ENCODE measurements at regions not wholly inside any gene's neighbourhood (a gene's known extent, or its start where the extent isn't known, plus 50 kb on each side); places are given as distances from the start of the nearest gene placed in this dataset.
A peak's percentile ranks its signal among the peaks of the same experiment; 100 is the strongest.

GRCh38 chr6:42512579-42512978, 51.2 kb upstream of the UBR2 start:
- H3K27ac Mint-ChIP-seq, result no peak overlapping the region
- no peak overlapping the region for H3K4me3 Mint-ChIP-seq
- H3K4me1 Mint-ChIP-seq, result peaks cover 7% of the 10 kb centered on the region
- H3K9me3 Mint-ChIP-seq (ENCODE audit: low read depth), result no peaks in the 10 kb centered on the region
- no peaks in the 10 kb centered on the region for H3K27me3 Mint-ChIP-seq
- CTCF ChIA-PET, result interaction anchor here (3.7 kb wide), 1 partner anchor 36 kb away, joined by 26 read pairs; no protein-coding TSS in a partner anchor
- ATAC-seq (no peak), DNase-seq (no peak)
- H3K36me3 Mint-ChIP-seq, result no peaks in the 10 kb centered on the region

- H3K27me3 Mint-ChIP-seq, result no peaks in the 10 kb centered on the region
- CTCF ChIA-PET, result interaction anchor here (1.2 to 3.7 kb wide), 2 partner anchors 19 to 36 kb away, joined by 3 to 26 read pairs; no protein-coding TSS in a partner anchor
- ATAC-seq, result no peak
Measured at GRCh38 chr6:42511803-42512422, 51.9 kb upstream of the UBR2 start.

GRCh38 chr6:42510795-42511194, 53.0 kb upstream of the UBR2 start:
- H3K4me3 Mint-ChIP-seq, result no peak overlapping the region
- ATAC-seq (no peak), DNase-seq (no peak)
- H3K9me3 Mint-ChIP-seq (ENCODE audit: low read depth), result no peaks in the 10 kb centered on the region
- no peaks in the 10 kb centered on the region for H3K36me3 Mint-ChIP-seq
- H3K27me3 Mint-ChIP-seq, result no peaks in the 10 kb centered on the region
- CTCF ChIA-PET, result interaction anchor here (1.2 to 3.7 kb wide), 3 partner anchors 17 to 37 kb away, joined by 3 to 26 read pairs (median 10); no protein-coding TSS in a partner anchor
- peaks cover 7% of the 10 kb centered on the region for H3K4me1 Mint-ChIP-seq
- no peak overlapping the region for H3K27ac Mint-ChIP-seq

More at GRCh38 chr6:42511803-42512422, 51.9 kb upstream of the UBR2 start:
- Mint-ChIP-seq H3K36me3 (no peaks in the 10 kb centered on the region), H3K27ac (no peak overlapping the region), H3K4me3 (no peak overlapping the region), H3K4me1 (peaks cover 7% of the 10 kb centered on the region), H3K9me3 (ENCODE audit: low read depth) (no peaks in the 10 kb centered on the region)
- no peak for DNase-seq

GRCh38 chr6:42509765-42510164, 54.1 kb upstream of the UBR2 start:
- peaks cover 9% of the 10 kb centered on the region for H3K4me1 Mint-ChIP-seq
- ATAC-seq (no peak), DNase-seq (no peak)
- H3K9me3 Mint-ChIP-seq (ENCODE audit: low read depth), result no peaks in the 10 kb centered on the region
- no peak overlapping the region for H3K27ac Mint-ChIP-seq
- H3K4me3 Mint-ChIP-seq, result no peak overlapping the region
- no peaks in the 10 kb centered on the region for H3K36me3 Mint-ChIP-seq
- no peaks in the 10 kb centered on the region for H3K27me3 Mint-ChIP-seq
- CTCF ChIA-PET, result interaction anchor here (0.5 to 3.7 kb wide), 4 partner anchors 22 to 342 kb away, joined by 3 to 26 read pairs (median 6); no protein-coding TSS in a partner anchor

- H3K36me3 Mint-ChIP-seq, result no peaks in the 10 kb centered on the region
- no peaks in the 10 kb centered on the region for H3K27me3 Mint-ChIP-seq
- CTCF ChIA-PET, result interaction anchor here (1.2 to 3.7 kb wide), 3 partner anchors 22 to 57 kb away, joined by 3 to 26 read pairs (median 10); no protein-coding TSS in a partner anchor
- ATAC-seq, result no peak
- DNase-seq, result no peak
- no peak overlapping the region for H3K4me3 Mint-ChIP-seq
- H3K4me1 Mint-ChIP-seq, result peaks cover 9% of the 10 kb centered on the region
- H3K9me3 Mint-ChIP-seq (ENCODE audit: low read depth), result no peaks in the 10 kb centered on the region
- H3K27ac Mint-ChIP-seq, result no peak overlapping the region
Measured at GRCh38 chr6:42509256-42509655, 54.6 kb upstream of the UBR2 start.

- H3K9me3 Mint-ChIP-seq (ENCODE audit: low read depth), result no peaks in the 10 kb centered on the region
- no peak overlapping the region for H3K27ac Mint-ChIP-seq
- no peak overlapping the region for H3K4me3 Mint-ChIP-seq
- DNase-seq (no peak), ATAC-seq (no peak)
- H3K4me1 Mint-ChIP-seq, result peaks cover 15% of the 10 kb centered on the region
- no peaks in the 10 kb centered on the region for H3K36me3 Mint-ChIP-seq
- H3K27me3 Mint-ChIP-seq, result no peaks in the 10 kb centered on the region
- CTCF ChIA-PET, result interaction anchor here (2.2 kb wide), 1 partner anchor 24 kb away, joined by 9 read pairs; no protein-coding TSS in a partner anchor
Measured at GRCh38 chr6:42507901-42508300, 55.9 kb upstream of the UBR2 start.

- Mint-ChIP-seq H3K9me3 (ENCODE audit: low read depth) (no peaks in the 10 kb centered on the region), H3K27me3 (no peaks in the 10 kb centered on the region), H3K4me1 (peaks cover 18% of the 10 kb centered on the region), H3K4me3 (no peak overlapping the region), H3K36me3 (no peaks in the 10 kb centered on the region), H3K27ac (no peak overlapping the region)
- ATAC-seq (no peak), DNase-seq (no peak)
- CTCF ChIA-PET, result interaction anchor here (2.2 to 3.4 kb wide), 2 partner anchors 25 to 41 kb away, joined by 9 to 10 read pairs; no protein-coding TSS in a partner anchor
Measured at GRCh38 chr6:42507195-42507594, 55.5 kb upstream of the TRERF1 start.

GRCh38 chr6:42506070-42506469, 54.3 kb upstream of the TRERF1 start:
- no peaks in the 10 kb centered on the region for H3K27me3 Mint-ChIP-seq
- no peak for ATAC-seq
- DNase-seq, result no peak
- H3K9me3 Mint-ChIP-seq (ENCODE audit: low read depth), result peaks cover 3% of the 10 kb centered on the region
- no peak overlapping the region for H3K27ac Mint-ChIP-seq
- H3K36me3 Mint-ChIP-seq, result peaks cover 4% of the 10 kb centered on the region
- peaks cover 21% of the 10 kb centered on the region for H3K4me1 Mint-ChIP-seq
- CTCF ChIA-PET, result interaction anchor here (2.2 to 3.4 kb wide), 2 partner anchors 26 to 42 kb away, joined by 9 to 10 read pairs; no protein-coding TSS in a partner anchor
- H3K4me3 Mint-ChIP-seq, result no peak overlapping the region

- no peaks in the 10 kb centered on the region for H3K27me3 Mint-ChIP-seq
- H3K36me3 Mint-ChIP-seq, result peaks cover 4% of the 10 kb centered on the region
- H3K9me3 Mint-ChIP-seq (ENCODE audit: low read depth), result peaks cover 3% of the 10 kb centered on the region
- CTCF ChIA-PET, result interaction anchor here (0.5 to 3.4 kb wide), 4 partner anchors 26 to 80 kb away, joined by 3 to 10 read pairs (median 3); no protein-coding TSS in a partner anchor
- no peak overlapping the region for H3K27ac Mint-ChIP-seq
- no peak overlapping the region for H3K4me3 Mint-ChIP-seq
- H3K4me1 Mint-ChIP-seq, result peaks cover 21% of the 10 kb centered on the region
- DNase-seq (no peak), ATAC-seq (peak; percentile 42)
Measured at GRCh38 chr6:42505385-42505718, 53.6 kb upstream of the TRERF1 start.

- no peaks in the 10 kb centered on the region for H3K27me3 Mint-ChIP-seq
- no peak overlapping the region for H3K4me3 Mint-ChIP-seq
- CTCF ChIA-PET, result interaction anchor here (0.6 to 3.4 kb wide), 3 partner anchors 27 to 591 kb away, joined by 3 to 10 read pairs (median 3); no protein-coding TSS in a partner anchor
- peaks cover 14% of the 10 kb centered on the region for H3K4me1 Mint-ChIP-seq
- peaks cover 4% of the 10 kb centered on the region for H3K36me3 Mint-ChIP-seq
- no peak overlapping the region for H3K27ac Mint-ChIP-seq
- peaks cover 4% of the 10 kb centered on the region for H3K9me3 Mint-ChIP-seq (ENCODE audit: low read depth)
- no peak for ATAC-seq
- no peak for DNase-seq
Measured at GRCh38 chr6:42503894-42504293, 52.2 kb upstream of the TRERF1 start.

- CTCF ChIA-PET, result no interaction called here
- H3K36me3 Mint-ChIP-seq, result peaks cover 6% of the 10 kb centered on the region
- H3K27me3 Mint-ChIP-seq, result peaks cover 5% of the 10 kb centered on the region
- no peak for DNase-seq
- peaks cover 5% of the 10 kb centered on the region for H3K9me3 Mint-ChIP-seq (ENCODE audit: low read depth)
- H3K4me3 Mint-ChIP-seq, result no peak overlapping the region
- no peak overlapping the region for H3K27ac Mint-ChIP-seq
- ATAC-seq, result no peak
- peaks cover 14% of the 10 kb centered on the region for H3K4me1 Mint-ChIP-seq
Measured at GRCh38 chr6:42502990-42503389, 51.3 kb upstream of the TRERF1 start.

GRCh38 chr6:42502127-42502526, 50.4 kb upstream of the TRERF1 start:
- ATAC-seq (no peak), DNase-seq (no peak)
- Mint-ChIP-seq H3K27ac (no peak overlapping the region), H3K27me3 (peaks cover 12% of the 10 kb centered on the region), H3K4me3 (no peak overlapping the region), H3K9me3 (ENCODE audit: low read depth) (peaks cover 5% of the 10 kb centered on the region), H3K4me1 (peaks cover 14% of the 10 kb centered on the region), H3K36me3 (peaks cover 6% of the 10 kb centered on the region)
- CTCF ChIA-PET, result interaction anchor here (0.9 kb wide), 1 partner anchor 15 kb away, joined by 3 read pairs; no protein-coding TSS in a partner anchor
